ENCODE measurements at regions not wholly inside any gene's neighbourhood (a gene's known extent, or its start where the extent isn't known, plus 50 kb on each side); places are given as distances from the start of the nearest gene placed in this dataset.

GRCh38 chr2:59900728-59901452 is 652.6 kb downstream of the BCL11A start:
- TF ChIP-seq EP300 (IDR thresholded peaks at IDR 0.05) (no peak), CTCF (IDR thresholded peaks at IDR 0.05) (no peak), POLR2AphosphoS5 (IDR thresholded peaks at IDR 0.05) (no peak), POLR2A (IDR thresholded peaks at IDR 0.05) (no peak)
